Mesodermal cell (in vitro differentiated cells): ENCODE measurements at regions not wholly inside any gene's neighbourhood (a gene's known extent, or its start where the extent isn't known, plus 50 kb on each side); places are given as distances from the start of the nearest gene placed in this dataset.

ENCODE experiments used
- H3K27ac ChIP-seq: 2 replicates; pipeline ENCODE4 v1.7.0; 2013; ENCODE audit warnings: mild to moderate bottlenecking, low read depth, low read length, moderate library complexity; ENCODE audit not compliant: severe bottlenecking
- H3K36me3 ChIP-seq: 2 replicates; pipeline ENCODE4 v1.7.1; 2013; ENCODE audit warnings: mild to moderate bottlenecking, low read length, moderate library complexity; ENCODE audit not compliant: control insufficient read depth, insufficient read depth
- H3K4me1 ChIP-seq: one replicate; pipeline ENCODE4 v1.7.1; 2013; ENCODE audit warnings: mild to moderate bottlenecking, low read length; ENCODE audit not compliant: insufficient read depth, control insufficient read depth, poor library complexity, severe bottlenecking
- H3K4me3 ChIP-seq: 2 replicates; pipeline ENCODE4 v1.7.0; 2013; ENCODE audit warnings: low read length, control low read depth, mild to moderate bottlenecking; ENCODE audit not compliant: insufficient read depth, poor library complexity, severe bottlenecking; ENCODE audit errors: extremely low read depth
- H3K9me3 ChIP-seq: 2 replicates; pipeline ENCODE4 v1.7.1; 2013; ENCODE audit warnings: mild to moderate bottlenecking, low read length, moderate library complexity; ENCODE audit not compliant: control insufficient read depth
- WGBS, 2 experiments: methylation state at CpG; one replicate each; pipeline ENCODE4 v1.1.5; 2013; ENCODE audit warnings: missing lambda C conversion rate in 2 of 2; ENCODE audit not compliant: insufficient coverage in 2 of 2; 5-methylcytosine and 5-hydroxymethylcytosine counted together

GRCh38 chr19:5224480-5224879 lies 116.1 kb downstream of the PTPRS start:
- no peaks in the 10 kb centered on the region for H3K9me3 ChIP-seq
- WGBS, 2 experiments: 95 to 99% methylated on average over 5 to 6 of the region's 6 CpGs
- no peaks in the 10 kb centered on the region for H3K4me1 ChIP-seq
- H3K27ac ChIP-seq: no peak overlapping the region
- H3K4me3 ChIP-seq: no peak overlapping the region
- H3K36me3 ChIP-seq: peaks cover 36% of the 10 kb centered on the region

GRCh38 chr19:5222821-5223321 lies 117.7 kb downstream of the PTPRS start:
- Histone ChIP-seq H3K4me1 (no peaks in the 10 kb centered on the region), H3K27ac (no peak overlapping the region), H3K36me3 (peaks cover 50% of the 10 kb centered on the region), H3K9me3 (no peaks in the 10 kb centered on the region), H3K4me3 (no peak overlapping the region)
- 97% methylated on average over 40 to 51 of the region's 53 CpGs for WGBS, 2 experiments

- WGBS, 2 experiments: 94 to 98% methylated on average over 8 to 15 of the region's 22 CpGs
- no peaks in the 10 kb centered on the region for H3K9me3 ChIP-seq
- no peaks in the 10 kb centered on the region for H3K4me1 ChIP-seq
- H3K4me3 ChIP-seq: no peak overlapping the region
- peaks cover 56% of the 10 kb centered on the region for H3K36me3 ChIP-seq
- no peak overlapping the region for H3K27ac ChIP-seq
Measured at GRCh38 chr19:5222178-5222577, 118.4 kb downstream of the PTPRS start.

GRCh38 chr19:5220866-5221265 lies 119.7 kb downstream of the PTPRS start:
- 91 to 94% methylated on average over 15 to 16 of the region's 16 CpGs for WGBS, 2 experiments
- H3K36me3 ChIP-seq: peaks cover 69% of the 10 kb centered on the region
- no peaks in the 10 kb centered on the region for H3K4me1 ChIP-seq

GRCh38 chr19:5220361-5220760 lies 120.3 kb downstream of the PTPRS start:
- H3K36me3 ChIP-seq: peaks cover 74% of the 10 kb centered on the region
- H3K4me1 ChIP-seq: no peaks in the 10 kb centered on the region
- H3K4me3 ChIP-seq: no peak overlapping the region
- no peak overlapping the region for H3K27ac ChIP-seq
- 96 to 98% methylated on average over 3 to 5 of the region's 5 CpGs for WGBS, 2 experiments
- no peaks in the 10 kb centered on the region for H3K9me3 ChIP-seq

More at GRCh38 chr19:5220866-5221265, 119.7 kb downstream of the PTPRS start:
- Histone ChIP-seq H3K27ac (no peak overlapping the region), H3K9me3 (no peaks in the 10 kb centered on the region), H3K4me3 (no peak overlapping the region)

- no peak overlapping the region for H3K4me3 ChIP-seq
- no peaks in the 10 kb centered on the region for H3K9me3 ChIP-seq
- H3K36me3 ChIP-seq: peaks cover 81% of the 10 kb centered on the region
- no peaks in the 10 kb centered on the region for H3K4me1 ChIP-seq
- no peak overlapping the region for H3K27ac ChIP-seq
- WGBS, 2 experiments: 92 to 96% methylated on average over 24 to 26 of the region's 27 CpGs
Measured at GRCh38 chr19:5219551-5220304, 120.9 kb downstream of the PTPRS start.

- Histone ChIP-seq H3K4me3 (no peak overlapping the region), H3K36me3 (peaks cover 87% of the 10 kb centered on the region), H3K4me1 (no peaks in the 10 kb centered on the region), H3K27ac (no peak overlapping the region), H3K9me3 (no peaks in the 10 kb centered on the region)
- WGBS, 2 experiments: 97 to 100% methylated on average over 6 to 7 of the region's 8 CpGs
Measured at GRCh38 chr19:5218963-5219530, 121.6 kb downstream of the PTPRS start.

GRCh38 chr19:5218255-5218855 lies 122.3 kb downstream of the PTPRS start:
- Histone ChIP-seq H3K4me3 (no peak overlapping the region), H3K36me3 (peaks cover 94% of the 10 kb centered on the region), H3K4me1 (no peaks in the 10 kb centered on the region), H3K9me3 (no peaks in the 10 kb centered on the region), H3K27ac (no peak overlapping the region)
- WGBS, 2 experiments: 90 to 99% methylated on average over 8 to 9 of the region's 12 CpGs

- peaks cover 99% of the 10 kb centered on the region for H3K36me3 ChIP-seq
- 88 to 93% methylated on average over 2 to 4 of the region's 4 CpGs for WGBS, 2 experiments
- no peak overlapping the region for H3K27ac ChIP-seq
Measured at GRCh38 chr19:5217171-5217570, 123.4 kb downstream of the PTPRS start.

GRCh38 chr19:5216141-5216847 lies 124.3 kb downstream of the PTPRS start:
- Histone ChIP-seq H3K27ac (no peak overlapping the region), H3K9me3 (no peaks in the 10 kb centered on the region), H3K4me1 (no peaks in the 10 kb centered on the region), H3K4me3 (no peak overlapping the region), H3K36me3 (peaks cover 99% of the 10 kb centered on the region)
- 98 to 99% methylated on average over 10 to 13 of the region's 14 CpGs for WGBS, 2 experiments

More at GRCh38 chr19:5217171-5217570, 123.4 kb downstream of the PTPRS start:
- no peaks in the 10 kb centered on the region for H3K4me1 ChIP-seq
- no peak overlapping the region for H3K4me3 ChIP-seq
- no peaks in the 10 kb centered on the region for H3K9me3 ChIP-seq
